Fibroblast of villous mesenchyme (primary cell): ENCODE measurements at regions not wholly inside any gene's neighbourhood (a gene's known extent, or its start where the extent isn't known, plus 50 kb on each side); places are given as distances from the start of the nearest gene placed in this dataset.

Source experiments
- DNase-seq: peaks from one replicate; pipeline ENCODE4 v3.0.0-alpha.2; 2010; ENCODE audit warnings: low read depth
- H3K4me3 ChIP-seq: 2 replicates; pipeline ENCODE4 v1.5.1; 2011; ENCODE audit warnings: low read depth, mild to moderate bottlenecking, low read length
- TF ChIP-seq, protein P1 (sequence below): IDR thresholded peaks from 2 replicates; pipeline ENCODE4 v1.5.1; 2012; ENCODE audit warnings: low read depth, mild to moderate bottlenecking, low read length; ENCODE audit not compliant: insufficient read depth

DNA sequence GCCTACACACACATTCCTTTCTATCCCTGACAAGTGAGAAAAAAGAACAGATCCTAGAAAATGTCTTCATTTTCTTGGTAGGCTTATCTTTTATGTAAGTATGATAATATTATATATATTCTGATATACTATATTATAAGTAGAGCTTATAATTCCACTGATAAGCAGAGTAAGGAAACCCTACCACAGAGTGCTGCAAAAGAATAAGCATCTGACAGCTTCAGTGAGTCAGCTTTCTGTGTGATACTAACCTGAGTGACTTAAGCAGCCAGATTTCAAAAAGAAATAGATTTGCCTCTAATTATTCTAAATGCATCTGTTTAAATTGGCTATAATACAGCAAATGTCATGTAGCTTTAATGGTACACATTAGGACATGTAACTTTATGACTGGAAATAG is 656.0 kb downstream of the MCTP2 start:
- TF ChIP-seq, protein P1, sequence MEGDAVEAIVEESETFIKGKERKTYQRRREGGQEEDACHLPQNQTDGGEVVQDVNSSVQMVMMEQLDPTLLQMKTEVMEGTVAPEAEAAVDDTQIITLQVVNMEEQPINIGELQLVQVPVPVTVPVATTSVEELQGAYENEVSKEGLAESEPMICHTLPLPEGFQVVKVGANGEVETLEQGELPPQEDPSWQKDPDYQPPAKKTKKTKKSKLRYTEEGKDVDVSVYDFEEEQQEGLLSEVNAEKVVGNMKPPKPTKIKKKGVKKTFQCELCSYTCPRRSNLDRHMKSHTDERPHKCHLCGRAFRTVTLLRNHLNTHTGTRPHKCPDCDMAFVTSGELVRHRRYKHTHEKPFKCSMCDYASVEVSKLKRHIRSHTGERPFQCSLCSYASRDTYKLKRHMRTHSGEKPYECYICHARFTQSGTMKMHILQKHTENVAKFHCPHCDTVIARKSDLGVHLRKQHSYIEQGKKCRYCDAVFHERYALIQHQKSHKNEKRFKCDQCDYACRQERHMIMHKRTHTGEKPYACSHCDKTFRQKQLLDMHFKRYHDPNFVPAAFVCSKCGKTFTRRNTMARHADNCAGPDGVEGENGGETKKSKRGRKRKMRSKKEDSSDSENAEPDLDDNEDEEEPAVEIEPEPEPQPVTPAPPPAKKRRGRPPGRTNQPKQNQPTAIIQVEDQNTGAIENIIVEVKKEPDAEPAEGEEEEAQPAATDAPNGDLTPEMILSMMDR, result no peak
- DNase-seq, result no peak
- no peak overlapping the region for H3K4me3 ChIP-seq

DNA sequence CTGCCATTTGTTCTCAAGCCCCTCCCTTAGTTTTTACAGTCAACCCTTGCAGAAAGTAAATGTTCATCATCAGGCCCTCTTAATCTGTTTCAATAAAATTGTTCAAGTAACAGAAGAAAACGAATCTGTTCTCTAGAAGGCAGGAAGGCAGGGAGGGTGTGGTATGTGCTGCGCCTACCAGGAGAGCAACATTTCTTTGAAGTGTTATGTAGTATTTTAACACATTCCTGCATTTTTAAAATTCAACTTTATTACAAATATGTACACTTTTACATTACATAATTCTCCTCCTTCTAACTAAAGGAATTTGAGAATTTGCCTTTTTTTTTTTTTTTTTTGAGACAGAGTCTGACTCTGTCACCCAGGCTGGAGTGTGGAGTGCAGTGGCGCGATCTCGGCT is 657.8 kb downstream of the MCTP2 start:
- no peak overlapping the region for H3K4me3 ChIP-seq
- DNase-seq, result no peak
- TF ChIP-seq, protein P1, result no peak

DNA sequence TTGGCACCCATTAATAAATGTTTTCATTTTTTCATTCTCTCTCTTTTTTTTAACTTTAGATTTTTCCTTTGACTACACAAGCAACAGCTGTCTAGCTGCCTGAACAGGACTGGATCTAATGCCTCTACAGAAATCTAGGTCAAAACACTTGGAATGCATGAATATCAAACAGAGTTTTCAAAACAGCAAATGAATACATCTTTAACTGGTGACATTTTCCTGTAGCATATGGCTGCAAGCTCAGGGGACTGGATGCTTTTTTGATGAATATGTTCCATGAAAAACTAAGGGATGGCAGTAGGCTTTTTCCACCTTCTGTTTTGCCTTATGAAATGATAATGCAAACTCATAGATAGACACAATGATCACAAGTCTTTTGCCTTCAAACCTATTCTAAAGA is 661.7 kb downstream of the MCTP2 start:
- TF ChIP-seq, protein P1, result no peak
- DNase-seq, result no peak
- no peak overlapping the region for H3K4me3 ChIP-seq

DNA sequence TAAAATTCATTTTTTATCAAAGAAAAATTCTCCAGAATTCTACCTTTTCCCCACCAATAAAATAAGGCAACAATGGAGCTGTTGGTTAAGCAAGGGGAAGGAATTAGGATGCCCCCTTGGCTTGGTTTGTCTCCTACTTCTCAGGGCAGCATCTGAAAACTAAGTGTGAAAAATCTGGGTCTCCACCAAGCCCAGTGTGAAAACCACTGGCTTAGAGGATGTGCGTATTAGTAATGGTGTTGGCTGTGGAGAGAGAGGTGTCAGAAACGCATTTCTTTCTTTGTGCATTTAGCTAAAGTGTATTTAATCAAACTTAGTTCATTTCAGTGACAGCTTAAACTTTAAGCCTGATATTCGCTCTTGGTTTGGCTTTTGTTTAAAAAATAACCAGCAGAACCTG is 662.7 kb downstream of the MCTP2 start:
- no peak for DNase-seq
- no peak overlapping the region for H3K4me3 ChIP-seq
- TF ChIP-seq, protein P1, result no peak

DNA sequence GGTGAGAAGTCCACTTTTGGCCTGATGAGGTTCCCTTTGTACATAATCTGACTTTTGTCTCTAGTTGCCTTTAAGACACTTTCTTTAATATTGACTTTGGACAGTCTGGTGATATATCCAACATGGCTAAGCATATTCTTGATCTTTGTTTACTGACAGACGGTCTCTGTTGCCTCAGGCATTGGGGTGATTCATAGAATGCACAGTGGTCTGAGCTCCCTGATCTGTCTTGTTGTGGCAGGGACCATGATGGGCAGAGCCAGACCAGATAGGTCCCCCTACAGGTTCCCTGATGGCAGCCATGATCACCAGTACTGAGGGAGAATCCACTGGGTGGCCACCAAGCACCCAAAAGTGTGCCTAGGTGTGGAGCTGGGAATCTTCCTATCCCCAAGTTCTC is 678.1 kb downstream of the MCTP2 start:
- no peak for DNase-seq
- TF ChIP-seq, protein P1, result no peak
- no peak overlapping the region for H3K4me3 ChIP-seq

GRCh38 chr15:94910166-94910565 is 678.8 kb downstream of the MCTP2 start:
- no peak overlapping the region for H3K4me3 ChIP-seq
- no peak for DNase-seq
- TF ChIP-seq, protein P1, result no peak

DNA sequence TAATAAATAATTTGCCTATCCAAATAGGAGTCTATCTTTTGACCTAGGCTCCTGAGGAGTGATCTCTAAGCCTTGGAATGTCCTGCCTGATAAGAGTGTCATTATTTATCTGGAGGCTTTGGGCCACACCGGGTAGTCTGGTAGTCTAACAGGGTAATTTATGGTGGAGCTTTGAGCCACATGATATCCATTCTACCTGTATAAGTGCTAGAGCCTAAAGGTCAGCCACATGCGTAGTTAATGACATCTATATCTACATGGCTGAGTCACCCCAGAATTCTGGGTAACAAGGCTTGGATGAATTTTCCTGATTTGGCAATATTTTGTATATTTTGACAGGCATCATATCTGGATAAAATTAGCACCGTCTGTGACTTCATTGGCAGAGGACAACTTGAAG is 681.4 kb downstream of the MCTP2 start:
- no peak for DNase-seq
- TF ChIP-seq, protein P1, result no peak
- H3K4me3 ChIP-seq, result no peak overlapping the region
